ENCODE measurements at regions not wholly inside any gene's neighbourhood (a gene's known extent, or its start where the extent isn't known, plus 50 kb on each side); places are given as distances from the start of the nearest gene placed in this dataset.
"Not testable (repeated sequence)": the region's sequence is repeated elsewhere in the genome, so short reads cannot be mapped to it uniquely, and the experiment has no call there.

DNA sequence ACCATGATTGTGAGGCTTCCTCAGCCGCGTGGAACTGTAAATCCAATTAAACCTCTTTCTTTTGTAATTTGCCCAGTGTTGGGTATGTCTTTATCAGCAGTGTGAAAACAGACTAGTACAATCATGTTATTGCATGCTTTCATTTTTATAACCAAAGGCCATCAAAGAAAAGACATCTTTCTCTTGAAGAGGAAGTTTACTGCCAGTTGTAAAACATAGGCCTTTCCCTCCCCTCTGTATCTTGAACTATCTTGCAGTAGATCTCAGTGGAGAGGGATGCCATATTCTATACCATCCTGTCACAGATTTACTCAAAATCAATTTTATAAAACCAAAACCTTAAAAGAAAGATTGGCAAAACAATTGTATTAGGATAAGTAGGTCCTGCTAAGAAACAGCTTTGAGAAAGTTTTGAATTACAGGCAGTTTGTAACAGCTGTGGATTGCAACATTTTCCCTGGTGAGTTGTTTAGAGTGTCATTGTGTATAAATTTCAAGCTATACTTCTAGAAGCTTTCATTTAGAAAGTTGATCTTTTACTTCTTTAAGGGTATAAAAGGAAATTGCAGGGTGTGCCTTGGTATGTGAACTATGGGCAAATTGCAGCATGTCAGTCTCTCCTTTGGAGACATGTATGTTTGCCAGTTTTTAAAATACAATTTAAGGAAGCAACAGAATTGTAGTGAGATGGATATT lies 128.0 kb downstream of the ATP23 start:
- peak; percentile 5 for DNase-seq (ENCODE audit: low read depth)

DNA sequence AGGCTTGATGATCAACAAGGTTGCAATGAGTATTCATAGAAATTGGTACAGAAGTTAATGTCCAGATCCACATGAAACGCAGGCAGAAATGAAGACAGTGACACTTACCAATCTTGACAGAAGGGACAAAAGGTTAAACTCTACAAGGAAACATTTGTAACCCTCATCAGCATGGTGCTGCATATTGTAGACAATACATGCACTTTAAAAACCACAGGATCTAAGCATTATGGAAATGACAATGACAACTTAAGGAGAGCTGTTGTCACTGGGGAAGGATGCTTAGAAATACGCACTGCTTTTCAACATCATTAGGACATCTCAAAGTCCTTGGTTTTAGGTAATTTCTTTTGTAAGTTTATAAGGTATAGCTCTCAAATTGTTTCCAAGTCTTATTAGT lies 130.6 kb downstream of the ATP23 start:
- no peak for DNase-seq (ENCODE audit: low read depth)

DNA sequence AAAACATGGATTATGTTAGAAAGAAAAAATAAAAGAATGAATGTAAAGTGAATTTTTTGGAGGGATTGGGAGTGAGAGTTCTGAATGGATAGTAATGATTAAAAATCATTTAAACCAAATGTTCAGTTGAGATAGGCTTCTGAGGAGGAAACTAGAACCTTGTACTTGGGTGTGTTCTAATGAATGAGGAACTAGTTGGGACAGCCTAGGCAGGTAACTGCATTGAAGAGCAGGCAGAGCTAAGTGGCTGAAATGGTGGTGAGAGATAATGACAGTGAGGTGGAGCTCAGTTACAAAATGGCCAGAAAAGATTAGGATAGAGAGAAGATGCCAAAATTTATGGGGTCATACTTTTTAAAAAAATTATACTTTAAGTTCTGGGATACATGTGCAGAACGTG lies 132.9 kb downstream of the ATP23 start:
- no peak for DNase-seq (ENCODE audit: low read depth)

DNA sequence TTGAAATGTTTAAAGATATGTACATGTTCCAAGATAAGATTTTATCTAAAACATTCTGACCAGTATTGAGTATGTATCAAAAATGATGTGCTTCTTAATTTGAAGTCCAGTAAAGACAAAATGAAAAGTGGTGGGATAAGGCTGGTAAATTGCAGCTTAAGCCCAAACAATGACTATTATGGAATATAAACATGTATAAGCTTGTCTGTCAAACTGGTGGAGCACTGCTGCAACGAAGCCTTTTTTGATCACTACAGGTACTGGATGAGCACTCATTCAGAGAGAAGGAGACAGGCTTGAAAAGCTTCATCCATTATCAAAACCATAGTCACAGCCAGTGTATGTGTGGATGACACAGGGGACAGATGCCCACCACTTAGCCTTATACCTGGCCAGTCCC lies 138.4 kb downstream of the ATP23 start:
- no peak for DNase-seq (ENCODE audit: low read depth)

DNA sequence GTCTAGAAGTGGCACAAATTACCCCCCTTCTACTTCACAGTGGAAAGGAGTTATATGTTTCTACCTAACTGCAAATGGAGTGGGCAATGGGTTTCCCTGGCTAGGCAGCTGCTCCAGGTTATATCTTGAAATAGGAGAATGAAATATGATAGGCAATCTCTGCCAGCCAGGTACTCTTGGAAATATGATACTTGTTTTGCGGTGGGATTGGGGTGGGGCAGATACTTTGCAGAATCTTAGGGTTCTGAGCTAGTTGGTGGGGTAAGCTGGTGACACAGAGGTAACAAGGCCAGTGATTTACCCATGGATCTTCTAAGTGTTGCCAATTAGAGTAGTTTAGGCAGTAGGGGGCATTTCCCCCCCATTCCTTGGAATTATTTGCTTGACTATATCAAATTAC lies 140.1 kb downstream of the ATP23 start:
- DNase-seq (ENCODE audit: low read depth), result no peak

DNA sequence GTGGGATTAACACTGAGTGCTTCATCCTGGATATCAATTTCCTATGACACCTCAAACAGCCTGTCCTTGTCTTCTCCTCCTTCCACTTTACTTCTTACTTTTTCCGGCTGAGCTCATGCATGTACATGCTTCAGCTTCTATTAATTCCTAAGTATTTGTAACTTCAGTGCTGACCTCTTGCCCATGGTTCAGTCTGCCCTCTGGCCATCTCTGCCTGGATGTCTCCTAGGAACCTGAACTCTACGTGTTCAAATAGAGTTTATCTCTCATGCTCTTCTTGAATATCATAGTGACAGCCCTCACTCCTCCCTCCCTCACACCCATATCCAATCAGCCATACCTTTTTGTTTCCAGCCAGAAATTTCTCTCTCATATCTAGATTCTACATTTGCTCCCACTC lies 141.6 kb downstream of the ATP23 start:
- DNase-seq (ENCODE audit: low read depth), result no peak

DNA sequence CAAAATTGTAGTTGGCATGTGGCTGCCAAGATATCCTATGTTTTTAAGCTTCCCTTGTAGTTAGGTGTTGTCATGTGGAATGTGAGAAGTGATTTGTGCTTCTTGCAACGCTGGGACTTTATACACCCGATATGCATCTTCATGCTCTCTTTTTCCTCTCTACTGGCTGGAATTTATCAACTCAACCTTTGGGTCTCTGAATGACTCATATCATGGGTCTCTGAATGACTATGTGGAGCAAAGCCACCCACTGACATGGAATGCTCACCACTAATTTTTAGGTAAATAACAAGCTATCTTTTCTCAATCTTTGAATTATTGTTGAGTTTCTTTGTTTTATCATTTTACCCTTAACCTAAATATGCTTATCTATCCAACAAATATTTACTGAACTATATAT lies 144.6 kb downstream of the ATP23 start:
- DNase-seq (ENCODE audit: low read depth), result no peak

DNA sequence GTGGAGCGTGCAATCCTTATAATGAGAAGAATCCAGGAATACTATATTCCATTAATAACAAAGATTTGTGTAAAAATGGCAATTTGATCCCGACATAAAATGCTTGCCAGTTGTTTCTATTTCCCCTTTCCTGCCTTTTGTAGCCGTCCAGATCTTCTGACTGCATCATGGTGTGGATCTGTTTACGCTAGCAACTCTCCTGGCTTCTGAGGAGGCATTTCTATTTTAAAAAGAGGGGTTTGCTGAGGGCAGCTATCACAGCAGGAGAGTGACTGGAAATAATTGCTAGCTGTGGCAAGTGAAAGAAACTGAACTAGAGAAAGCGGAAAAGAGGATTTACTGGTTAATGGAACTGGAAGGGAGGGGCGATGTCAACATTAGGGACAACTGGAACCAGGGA lies 145.6 kb downstream of the ATP23 start:
- no peak for DNase-seq (ENCODE audit: low read depth)

DNA sequence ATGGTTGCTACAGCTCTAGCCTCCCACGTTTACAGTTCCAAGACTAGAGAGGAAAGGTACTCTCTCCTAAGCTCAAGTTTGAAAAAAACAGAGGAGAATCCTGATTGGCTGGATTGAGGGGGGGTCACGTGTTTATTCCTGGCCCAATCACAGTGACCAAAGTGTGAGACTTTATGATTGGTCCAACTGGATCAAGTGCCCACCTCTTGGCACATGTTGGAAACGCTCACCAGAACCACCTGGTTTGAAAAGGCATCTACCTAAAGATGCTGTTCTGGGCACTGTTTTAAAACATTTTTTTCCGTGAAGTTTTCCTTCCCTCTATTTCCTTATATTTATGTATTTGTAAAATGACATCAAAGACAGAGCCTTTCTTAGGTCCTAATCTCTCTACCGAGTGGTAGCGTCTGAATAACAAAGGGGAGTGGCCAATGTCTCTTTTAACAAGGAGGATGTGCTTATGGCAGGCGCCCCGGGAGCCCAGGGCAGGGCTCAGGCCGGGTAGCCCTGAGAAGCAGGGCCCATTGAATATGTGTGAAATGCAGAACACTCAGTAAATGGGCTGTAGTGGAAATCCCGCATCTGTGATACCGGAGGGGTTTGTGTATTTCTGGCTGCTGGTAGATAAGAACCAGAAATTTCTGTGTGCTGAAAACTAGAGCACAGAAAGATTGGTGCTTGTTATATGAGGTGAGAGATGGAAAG lies 146.2 kb downstream of the ATP23 start:
- no peak for DNase-seq (ENCODE audit: low read depth)

DNA sequence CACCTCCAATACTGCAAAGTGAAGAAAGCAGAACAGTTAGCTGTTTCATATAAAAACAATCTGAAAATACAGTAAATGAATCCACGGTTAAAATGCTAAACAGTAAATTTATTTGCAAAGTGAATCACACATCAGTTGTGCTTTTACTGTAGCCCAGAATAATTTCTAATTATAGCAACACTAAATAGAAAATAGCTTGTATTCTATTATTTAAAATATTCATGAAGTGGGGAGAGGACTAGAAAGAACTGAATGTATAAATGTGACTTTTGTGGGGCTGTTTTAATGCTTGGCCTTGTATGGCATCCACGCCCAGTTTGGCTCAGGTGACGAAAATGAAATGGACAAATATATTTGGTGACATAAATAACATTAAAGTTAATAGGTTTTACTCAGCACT lies 148.2 kb downstream of the ATP23 start:
- no peak for DNase-seq (ENCODE audit: low read depth)

DNA sequence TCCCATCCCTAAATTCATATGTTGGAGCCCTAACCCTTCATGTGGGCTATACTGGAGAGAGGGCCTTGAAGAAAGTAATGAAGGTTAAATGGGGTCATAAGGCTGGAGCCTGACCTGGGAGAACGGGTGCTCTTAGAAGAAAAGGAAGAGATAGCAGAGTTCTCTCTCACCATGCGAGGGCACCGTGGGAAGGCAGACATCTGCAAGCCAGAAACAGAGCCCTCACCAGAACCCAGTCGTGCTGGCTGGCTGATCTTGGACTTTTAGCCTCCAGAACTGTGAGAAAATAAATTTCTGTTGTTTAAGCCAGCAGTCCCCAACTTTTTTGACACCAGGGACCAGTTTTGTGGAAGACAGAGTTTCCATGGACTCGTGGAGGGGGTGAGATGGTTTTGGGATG lies 149.3 kb downstream of the ATP23 start:
- DNase-seq (ENCODE audit: low read depth), result no peak

DNA sequence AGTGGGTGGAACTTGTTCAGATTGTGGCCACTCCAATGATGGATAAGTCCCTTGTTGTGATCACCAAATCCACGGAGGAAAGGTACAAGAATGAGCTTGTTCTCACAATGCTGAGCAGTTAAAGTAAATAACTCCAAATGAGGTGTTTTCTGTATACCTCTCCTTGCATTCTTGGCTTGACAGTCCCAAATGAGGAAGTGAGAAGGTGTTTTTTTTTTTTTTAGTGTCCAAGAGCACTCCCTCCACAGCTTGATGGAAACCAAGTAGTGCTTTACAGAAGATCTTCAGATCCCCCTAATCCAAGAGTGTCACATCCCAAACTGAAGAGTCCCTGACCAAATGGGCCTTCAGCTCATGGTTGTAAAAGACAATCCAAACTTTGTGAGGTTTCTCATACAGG lies 153.6 kb downstream of the ATP23 start:
- no peak for DNase-seq (ENCODE audit: low read depth)

DNA sequence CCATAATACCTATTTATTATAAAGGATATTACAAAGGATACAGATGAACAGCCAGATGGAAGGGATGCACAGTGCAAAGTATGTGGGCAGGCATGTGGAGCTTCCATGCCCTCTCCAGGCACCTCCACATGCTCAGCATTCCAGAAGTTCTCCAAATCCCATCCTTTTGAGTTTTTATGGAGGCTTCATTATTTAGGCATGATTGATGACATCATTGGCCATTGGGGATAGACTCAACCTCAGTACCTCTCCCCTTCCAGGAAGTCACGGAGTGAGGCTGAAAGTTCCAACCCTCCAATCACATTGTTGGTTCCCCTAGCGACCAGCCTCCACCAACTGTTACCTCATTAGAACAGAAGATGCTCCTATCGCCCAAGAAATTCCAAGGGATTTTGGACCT lies 156.4 kb downstream of the ATP23 start:
- DNase-seq (ENCODE audit: low read depth), result no peak

DNA sequence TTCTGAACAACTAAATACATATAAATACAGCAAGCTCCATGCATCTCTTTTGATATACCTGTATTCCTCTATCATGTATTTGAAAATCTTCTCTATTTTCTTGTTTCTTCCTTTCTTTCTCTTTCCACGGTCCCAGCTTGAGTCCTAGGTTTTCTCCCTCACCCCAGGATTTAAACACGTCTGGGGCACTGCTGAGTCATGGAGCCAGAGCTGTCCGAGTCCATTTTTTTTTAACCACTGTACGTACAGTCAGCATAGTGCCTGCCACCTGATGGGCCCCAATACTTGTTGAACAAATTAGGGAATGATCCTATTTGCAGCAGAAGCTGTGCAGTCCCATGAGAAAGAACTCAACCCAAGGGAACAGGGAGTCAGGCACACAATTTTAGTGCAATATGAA lies 158.1 kb downstream of the ATP23 start:
- DNase-seq (ENCODE audit: low read depth), result peak; percentile 27

DNA sequence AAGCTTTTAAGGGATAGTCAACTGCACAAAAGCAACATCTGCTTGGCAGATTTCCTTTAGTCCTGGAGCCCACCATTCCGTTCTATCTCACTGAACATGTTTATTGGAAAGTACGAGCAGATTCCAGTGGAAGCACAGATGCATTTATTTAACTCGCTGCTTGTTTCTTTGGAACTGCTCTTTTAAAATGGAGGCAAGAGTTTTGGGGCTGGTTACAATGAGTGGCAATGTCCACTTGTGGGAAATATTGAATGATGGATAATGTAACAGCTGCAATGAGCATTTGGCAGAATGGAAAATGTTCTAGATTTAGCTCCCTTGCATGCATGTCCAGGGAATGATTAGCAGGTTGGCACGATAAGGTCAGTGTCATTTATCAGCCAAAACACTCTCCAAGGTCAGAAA lies 163.0 kb downstream of the ATP23 start:
- DNase-seq (ENCODE audit: low read depth), result peak; percentile 5

DNA sequence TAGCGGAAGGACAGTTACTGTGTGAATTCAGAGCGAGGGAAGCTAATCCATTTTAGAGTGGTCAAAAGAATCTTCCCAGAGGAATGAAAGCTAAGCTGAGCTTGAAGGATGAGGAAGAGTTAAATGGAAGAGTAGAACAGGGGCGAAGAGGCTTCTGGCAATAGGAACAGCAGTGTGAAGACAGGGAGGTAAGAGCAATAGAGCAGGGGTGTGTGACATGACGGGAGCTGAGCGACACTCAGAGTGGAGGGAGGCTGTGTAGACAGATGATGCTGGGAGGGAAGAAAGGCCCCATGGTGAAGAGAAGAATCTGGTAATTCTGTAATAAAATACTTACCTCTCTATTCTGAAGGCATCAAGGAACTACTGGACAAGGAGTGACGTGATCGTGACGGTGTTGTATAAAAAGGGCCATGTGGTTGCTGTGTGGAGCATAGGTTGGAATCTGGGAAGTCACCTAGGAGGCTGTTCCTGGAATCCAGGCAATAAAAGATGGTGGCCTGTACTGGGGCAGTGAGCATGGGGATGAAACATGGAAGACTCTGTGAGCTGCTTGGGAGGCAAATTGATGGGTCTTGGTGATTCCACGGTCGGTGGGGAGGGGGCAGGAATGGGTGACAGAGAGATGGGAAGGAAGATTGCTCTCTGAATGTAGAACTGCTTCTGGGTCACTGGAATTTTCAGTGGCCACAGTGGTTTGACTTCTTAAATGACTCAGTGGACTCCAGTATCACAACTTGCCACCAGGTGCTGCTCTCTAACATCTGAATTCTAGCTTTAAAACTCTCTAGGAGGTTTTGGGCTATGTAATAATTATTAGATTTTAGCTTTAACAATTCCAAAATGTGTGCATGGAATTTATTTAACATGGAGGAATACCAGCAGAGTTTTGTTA lies 164.1 kb downstream of the ATP23 start:
- peak; percentile 18 for DNase-seq (ENCODE audit: low read depth)

DNA sequence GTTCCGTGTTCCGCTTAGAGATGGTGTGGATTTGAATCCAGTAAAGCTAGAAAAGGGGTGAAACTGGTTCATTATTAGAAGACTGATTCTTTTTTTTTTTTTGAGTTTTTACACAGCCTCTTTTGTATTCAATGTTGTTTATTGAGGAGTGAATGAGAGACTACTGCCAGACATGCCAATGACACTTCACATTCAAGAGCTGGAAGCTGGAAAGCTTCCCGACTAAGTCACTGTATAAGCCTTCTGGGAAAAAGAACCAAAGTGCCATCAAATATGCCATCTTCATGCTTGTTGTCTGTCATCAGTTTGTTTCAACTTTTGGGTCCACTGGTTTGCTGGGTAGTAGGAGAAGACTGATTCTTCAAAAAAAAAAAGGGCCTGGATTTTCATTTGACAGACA lies 164.8 kb downstream of the ATP23 start:
- no peak for DNase-seq (ENCODE audit: low read depth)

DNA sequence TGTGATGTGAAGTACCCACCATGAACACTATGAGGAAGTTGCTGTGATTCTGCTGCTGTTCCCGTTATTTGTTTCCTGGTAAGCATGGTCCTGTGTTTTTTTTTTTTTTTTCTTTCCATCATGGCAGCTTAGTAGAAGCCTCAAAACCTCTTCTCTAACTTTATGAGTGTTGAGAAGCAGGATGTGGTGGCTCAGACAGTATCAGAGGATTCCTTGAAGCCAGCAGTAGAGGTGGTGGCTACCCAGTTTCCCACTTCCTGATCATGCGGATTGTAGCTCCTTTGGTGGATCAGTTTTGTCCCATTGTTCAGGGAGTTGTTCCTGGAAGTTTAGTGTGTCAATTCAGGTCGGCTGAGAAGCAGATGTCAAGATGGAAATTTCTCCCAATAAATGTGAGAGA lies 175.8 kb downstream of the ATP23 start:
- no peak for DNase-seq (ENCODE audit: low read depth)

DNA sequence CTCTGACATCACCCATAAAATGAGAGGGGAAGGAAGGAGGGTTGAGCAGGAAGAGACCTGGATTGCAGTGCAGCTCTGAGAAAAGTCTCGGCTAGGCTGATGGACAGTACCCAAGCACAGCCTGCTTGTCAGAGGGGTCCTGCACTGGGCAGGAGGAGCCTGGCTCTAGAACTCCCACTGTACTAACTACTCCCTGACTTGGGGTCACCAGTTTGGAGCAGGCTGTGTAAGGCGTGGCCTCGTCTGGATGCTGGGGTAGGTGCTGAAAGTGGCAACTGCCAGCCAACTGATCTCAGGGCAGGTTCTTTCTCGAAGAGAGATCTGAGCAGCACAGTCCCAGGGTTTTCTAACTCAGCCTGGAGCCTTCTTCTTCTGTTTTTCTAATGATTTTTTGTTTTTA lies 176.3 kb downstream of the ATP23 start:
- DNase-seq (ENCODE audit: low read depth), result no peak

DNA sequence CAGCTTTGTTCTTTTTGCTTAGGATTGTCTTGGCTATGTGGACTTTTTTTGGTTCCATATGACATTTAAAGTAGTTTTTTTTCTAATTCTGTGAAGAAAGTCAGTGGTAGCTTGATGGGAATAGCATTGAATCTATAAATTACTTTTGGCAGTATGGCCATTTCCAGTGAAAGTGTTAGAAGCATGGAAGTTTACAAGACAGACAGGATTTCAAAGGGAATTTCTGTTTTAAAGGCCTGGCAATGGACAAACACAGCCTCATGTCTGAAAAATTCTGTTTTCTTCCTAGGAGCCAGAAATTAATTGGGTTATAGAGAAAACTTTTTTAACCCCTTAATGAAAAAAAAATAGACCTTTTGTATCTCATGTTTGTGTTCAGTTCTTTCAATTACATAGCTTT lies 184.4 kb downstream of the ATP23 start:
- DNase-seq (ENCODE audit: low read depth), result not testable (repeated sequence)

DNA sequence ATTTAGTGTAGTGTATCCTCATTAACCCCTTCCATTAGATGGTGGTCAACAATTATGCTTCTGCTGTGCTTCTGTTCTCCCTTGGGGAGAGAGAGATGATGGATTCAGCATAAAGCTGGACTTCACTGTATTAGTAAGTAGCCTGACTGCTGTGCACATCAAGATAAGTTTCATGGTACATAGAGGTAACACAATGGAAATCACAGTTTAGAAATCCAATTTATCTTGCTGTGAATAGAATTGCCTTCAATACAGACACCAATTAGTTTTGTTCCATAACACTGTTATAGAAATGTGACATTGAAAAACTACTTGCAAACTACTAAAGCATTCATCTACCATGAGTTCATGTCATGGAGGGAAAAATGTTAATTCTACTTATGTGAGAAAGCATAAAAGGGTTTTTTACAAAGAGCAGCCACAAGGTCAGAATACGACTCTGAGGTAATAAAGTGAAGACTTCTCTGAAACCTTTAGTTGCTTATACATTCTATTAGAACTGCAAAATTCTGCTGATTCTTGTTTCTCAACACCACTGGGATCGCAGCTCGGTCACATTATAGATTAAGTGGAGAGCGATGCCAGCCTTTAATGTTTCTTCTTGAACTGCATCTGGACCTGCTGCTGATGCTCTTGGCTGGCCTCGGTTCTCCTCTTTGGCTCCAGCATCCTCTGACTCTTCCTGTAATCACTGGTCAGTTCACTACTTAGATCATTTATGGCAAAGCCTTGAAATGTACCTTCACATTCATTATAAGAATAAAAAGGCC lies 190.8 kb downstream of the ATP23 start:
- no peak for DNase-seq (ENCODE audit: low read depth)

DNA sequence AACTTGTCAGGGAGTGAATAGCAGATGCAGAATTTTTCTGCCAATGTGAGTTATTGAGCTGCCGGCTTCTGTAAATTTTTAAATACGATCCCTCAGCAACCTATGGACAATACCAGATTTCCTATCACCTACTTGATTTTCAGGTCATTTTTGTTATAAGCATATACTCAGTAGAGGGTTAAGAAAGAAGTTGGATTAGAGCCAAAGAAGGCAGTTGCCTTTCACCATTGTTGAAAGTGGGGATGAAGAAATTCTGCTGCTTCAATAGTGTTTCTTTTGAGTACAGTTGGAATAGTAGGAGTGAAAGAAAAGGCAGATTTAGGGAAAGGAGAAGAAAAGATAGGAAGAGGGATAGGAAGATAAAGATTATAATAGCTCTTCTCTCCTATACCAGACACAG lies 197.1 kb downstream of the ATP23 start:
- no peak for DNase-seq (ENCODE audit: low read depth)

All from RPMI7951 (cell line).